ENCODE measurements at regions not wholly inside any gene's neighbourhood (a gene's known extent, or its start where the extent isn't known, plus 50 kb on each side); places are given as distances from the start of the nearest gene placed in this dataset.

GRCh38 chr2:12813166-12813565, 96.4 kb downstream of the TRIB2 start:
- no peaks in the 10 kb centered on the region for H3K9me3 ChIP-seq
- no peaks in the 10 kb centered on the region for H3K36me3 ChIP-seq
- DNase-seq = no peak
- H3K4me3 ChIP-seq = no peak overlapping the region
- intact Hi-C loops (cut with DNase I; ENCODE audit: low total_unique reads) = no loop called here
- peaks cover 0 to under 1% (median 0%) of the 10 kb centered on the region in 4 donors for H3K4me1 ChIP-seq
- no peak overlapping the region for H3K27ac ChIP-seq
- no peak for TF ChIP-seq CTCF (IDR thresholded peaks at IDR 0.05)
- H3K27me3 ChIP-seq = no peaks in the 10 kb centered on the region

- no peak overlapping the region for H3K4me3 ChIP-seq
- intact Hi-C loops (cut with DNase I; ENCODE audit: low total_unique reads) = no loop called here
- no peaks in the 10 kb centered on the region for H3K9me3 ChIP-seq
- H3K27me3 ChIP-seq = no peaks in the 10 kb centered on the region
- peaks cover 0 to 26% (median 8%) of the 10 kb centered on the region in 4 donors for H3K4me1 ChIP-seq
- no peak overlapping the region for H3K27ac ChIP-seq
- TF ChIP-seq CTCF (IDR thresholded peaks at IDR 0.05) = no peak
- no peaks in the 10 kb centered on the region for H3K36me3 ChIP-seq
- no peak for DNase-seq
These were observed 99.9 kb downstream of the TRIB2 start for GRCh38 chr2:12816379-12817306.

GRCh38 chr2:12817870-12818269, 101.1 kb downstream of the TRIB2 start:
- H3K27ac ChIP-seq = peak overlapping the region; percentile 58 to 61
- H3K36me3 ChIP-seq = no peaks in the 10 kb centered on the region
- no peaks in the 10 kb centered on the region for H3K9me3 ChIP-seq
- no peaks in the 10 kb centered on the region for H3K27me3 ChIP-seq
- TF ChIP-seq CTCF (IDR thresholded peaks at IDR 0.05) = no peak
- H3K4me1 ChIP-seq = peaks cover 0 to 26% (median 8%) of the 10 kb centered on the region in 4 donors
- DNase-seq = no peak
- intact Hi-C loops (cut with DNase I; ENCODE audit: low total_unique reads) = no loop called here
- no peak overlapping the region for H3K4me3 ChIP-seq

GRCh38 chr2:12818416-12819102, 101.8 kb downstream of the TRIB2 start:
- DNase-seq = no peak
- no peaks in the 10 kb centered on the region for H3K9me3 ChIP-seq
- H3K4me3 ChIP-seq = no peak overlapping the region
- peak overlapping the region; percentile 58 to 61 for H3K27ac ChIP-seq
- no peaks in the 10 kb centered on the region for H3K36me3 ChIP-seq
- H3K27me3 ChIP-seq = no peaks in the 10 kb centered on the region
- intact Hi-C loops (cut with DNase I; ENCODE audit: low total_unique reads) = no loop called here
- no peak for TF ChIP-seq CTCF (IDR thresholded peaks at IDR 0.05)
- H3K4me1 ChIP-seq = peaks cover 0 to 27% (median 8%) of the 10 kb centered on the region in 4 donors

- no peak overlapping the region for H3K4me3 ChIP-seq
- no peak for TF ChIP-seq CTCF (IDR thresholded peaks at IDR 0.05)
- DNase-seq = peak; percentile 87 to 92
- H3K4me1 ChIP-seq = peaks cover 0 to 32% (median 10%) of the 10 kb centered on the region in 4 donors
- H3K27ac ChIP-seq = peak overlapping the region; percentile 58 to 61
- intact Hi-C loops (cut with DNase I; ENCODE audit: low total_unique reads) = no loop called here
- no peaks in the 10 kb centered on the region for H3K9me3 ChIP-seq
- no peaks in the 10 kb centered on the region for H3K36me3 ChIP-seq
- H3K27me3 ChIP-seq = no peaks in the 10 kb centered on the region
These were observed 102.4 kb downstream of the TRIB2 start for GRCh38 chr2:12819103-12819475.

All from tibial artery (tissue), 4 donors.